HG03280 (cell line): ENCODE measurements at regions not wholly inside any gene's neighbourhood (a gene's known extent, or its start where the extent isn't known, plus 50 kb on each side); places are given as distances from the start of the nearest gene placed in this dataset.

ENCODE experiments used
- ATAC-seq: cut with Tn5 transposase; IDR thresholded peaks from one replicate; pipeline ENCODE4 v1.9.1; 2021; ENCODE audit warnings: mild to moderate bottlenecking, moderate library complexity; ENCODE audit not compliant: unreplicated experiment

GRCh38 chr1:29785137-29785527, 548.8 kb downstream of the PTPRU start:
- no peak for ATAC-seq

- no peak for ATAC-seq
Observed at GRCh38 chr1:29784276-29785136, 548.2 kb downstream of the PTPRU start.

DNA sequence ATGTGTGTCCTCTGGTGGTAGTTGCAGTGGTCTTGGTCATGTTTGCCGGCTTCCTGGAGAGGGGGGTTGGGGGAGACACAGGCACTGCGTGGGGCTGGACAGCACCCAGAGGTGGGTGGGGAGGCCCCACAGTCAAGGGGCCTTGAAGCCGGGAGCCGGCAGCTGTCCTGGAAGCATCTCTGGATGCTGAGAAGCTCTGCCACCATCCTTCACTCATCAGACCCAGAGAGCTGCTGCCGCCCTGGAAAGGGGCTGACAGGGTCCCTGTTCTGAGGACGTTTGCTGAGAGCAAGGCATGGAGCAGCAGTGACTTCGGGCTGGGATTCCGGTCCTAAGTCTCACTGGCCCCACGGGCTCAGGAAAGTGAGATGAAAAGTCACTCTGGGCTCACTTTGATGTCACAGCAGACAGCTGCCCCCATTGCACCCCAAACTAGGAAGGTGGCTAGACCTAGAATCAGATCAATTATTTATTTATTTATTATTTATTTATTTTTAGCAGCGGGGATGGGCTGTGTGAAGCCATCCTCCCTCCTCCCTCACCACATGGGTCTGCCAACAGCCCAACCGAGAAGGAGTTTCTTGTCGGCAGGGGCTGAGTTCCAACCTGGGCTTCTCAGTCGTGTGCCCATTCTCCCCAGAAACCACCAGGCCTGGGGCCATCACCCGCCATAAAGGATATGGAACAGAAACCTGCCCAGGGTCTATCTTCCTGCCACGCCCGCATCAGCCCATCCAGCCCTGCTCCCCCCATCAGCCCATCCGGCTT, 547.4 kb downstream of the PTPRU start:
- ATAC-seq, result no peak

GRCh38 chr1:29782846-29783507, 546.7 kb downstream of the PTPRU start:
- no peak for ATAC-seq

- no peak for ATAC-seq
Observed at GRCh38 chr1:29779146-29779545, 542.8 kb downstream of the PTPRU start.

GRCh38 chr1:29777522-29777921, 541.2 kb downstream of the PTPRU start:
- no peak for ATAC-seq

DNA sequence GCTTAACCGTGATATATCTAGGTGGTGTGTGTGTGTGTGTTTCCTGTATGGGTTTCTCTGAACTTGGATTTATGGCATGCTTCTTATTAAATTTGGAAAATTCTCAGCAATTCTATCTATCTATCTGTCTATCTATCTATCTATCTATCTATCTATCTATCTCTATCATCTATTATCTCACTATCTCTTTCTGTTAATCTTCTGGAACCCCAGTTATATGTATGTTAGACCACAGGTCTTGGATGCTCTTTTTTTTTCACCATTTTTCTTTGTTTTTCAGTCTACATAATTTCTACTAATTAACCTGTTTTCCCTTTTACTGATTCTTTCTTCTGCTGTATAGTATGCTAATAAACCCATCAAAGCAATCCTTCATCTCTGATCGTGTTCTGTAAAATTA, 538.0 kb downstream of the PTPRU start:
- no peak for ATAC-seq

GRCh38 chr1:29772584-29773100, 536.3 kb downstream of the PTPRU start:
- ATAC-seq, result no peak

DNA sequence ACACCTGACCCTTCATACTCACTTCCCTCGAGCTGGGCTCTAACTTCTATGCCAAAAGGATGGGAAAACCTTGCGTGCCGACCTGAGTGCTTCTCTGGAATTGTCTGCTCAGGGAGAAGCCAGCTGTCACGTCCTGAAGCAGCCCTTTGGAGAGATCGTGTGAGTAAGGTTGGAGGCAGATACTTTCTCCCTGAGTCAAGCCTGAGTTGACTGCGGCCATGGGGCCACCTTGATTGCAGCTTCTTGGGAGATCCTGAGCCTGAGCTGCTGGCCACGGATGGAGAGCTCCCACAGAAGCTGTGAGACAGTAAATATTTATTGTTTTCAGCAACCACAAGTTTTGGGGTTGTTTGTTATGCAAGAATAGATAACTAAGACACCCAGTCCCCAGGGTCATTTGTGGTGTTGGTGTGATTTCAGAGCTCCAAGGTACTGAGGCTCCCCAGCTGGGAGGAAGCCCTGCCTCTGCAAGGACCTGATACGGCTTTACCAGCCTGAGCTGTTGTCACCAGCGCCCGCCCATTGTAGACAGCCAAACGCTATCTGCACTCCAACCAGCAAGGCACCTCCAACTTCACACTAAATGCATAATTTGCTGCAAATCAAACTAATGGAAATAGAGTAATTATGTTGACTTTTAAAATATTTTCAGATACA, 531.6 kb downstream of the PTPRU start:
- no peak for ATAC-seq

DNA sequence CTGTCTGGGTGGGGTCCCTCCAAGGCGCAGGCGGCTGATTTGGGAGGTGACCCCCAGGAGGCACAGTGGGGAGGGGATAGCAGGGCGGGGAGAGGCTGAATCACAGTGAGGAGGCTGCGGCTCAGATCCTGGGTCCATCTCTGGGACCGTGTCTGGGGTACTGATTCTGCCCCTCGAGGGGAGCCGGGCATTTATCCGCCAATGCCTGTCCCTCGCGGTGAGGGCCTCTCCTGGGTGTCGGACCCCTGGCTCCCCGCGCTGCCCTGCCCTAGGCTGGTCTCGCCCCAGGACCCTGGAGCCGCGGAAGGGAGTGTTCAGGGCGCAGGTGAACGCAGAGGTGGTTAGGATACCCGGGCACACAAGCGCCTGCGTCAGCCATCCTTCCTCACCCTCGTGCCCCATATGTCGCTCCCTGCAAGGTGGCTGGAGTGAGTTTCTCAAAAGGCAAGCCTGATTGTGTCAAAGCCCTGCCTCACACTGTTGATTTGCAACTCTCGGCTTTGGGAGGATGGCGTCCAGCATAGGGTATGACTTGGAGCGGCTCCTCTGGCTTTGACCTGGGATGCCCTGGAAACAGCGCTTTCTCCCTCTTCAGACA, 530.9 kb downstream of the PTPRU start:
- ATAC-seq, result no peak

DNA sequence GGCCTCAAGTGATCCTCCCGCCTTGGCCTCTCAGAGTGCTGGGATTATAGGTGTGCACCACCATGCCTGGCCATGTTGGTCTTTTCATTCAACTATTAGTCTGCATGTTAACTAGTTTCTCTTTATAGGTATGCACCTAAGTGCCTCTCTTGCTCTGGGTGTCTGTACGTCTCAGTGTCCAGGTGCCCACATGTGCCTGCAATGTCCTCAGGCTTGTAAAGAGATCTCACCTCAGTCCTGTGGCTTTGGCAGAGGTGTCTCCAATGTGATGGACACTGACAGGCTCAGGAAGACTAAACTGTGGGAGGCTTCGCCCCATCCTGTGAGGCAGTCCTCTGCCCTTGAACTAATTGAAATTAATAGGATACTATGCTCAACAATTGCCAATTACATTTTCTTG, 526.3 kb downstream of the PTPRU start:
- no peak for ATAC-seq

DNA sequence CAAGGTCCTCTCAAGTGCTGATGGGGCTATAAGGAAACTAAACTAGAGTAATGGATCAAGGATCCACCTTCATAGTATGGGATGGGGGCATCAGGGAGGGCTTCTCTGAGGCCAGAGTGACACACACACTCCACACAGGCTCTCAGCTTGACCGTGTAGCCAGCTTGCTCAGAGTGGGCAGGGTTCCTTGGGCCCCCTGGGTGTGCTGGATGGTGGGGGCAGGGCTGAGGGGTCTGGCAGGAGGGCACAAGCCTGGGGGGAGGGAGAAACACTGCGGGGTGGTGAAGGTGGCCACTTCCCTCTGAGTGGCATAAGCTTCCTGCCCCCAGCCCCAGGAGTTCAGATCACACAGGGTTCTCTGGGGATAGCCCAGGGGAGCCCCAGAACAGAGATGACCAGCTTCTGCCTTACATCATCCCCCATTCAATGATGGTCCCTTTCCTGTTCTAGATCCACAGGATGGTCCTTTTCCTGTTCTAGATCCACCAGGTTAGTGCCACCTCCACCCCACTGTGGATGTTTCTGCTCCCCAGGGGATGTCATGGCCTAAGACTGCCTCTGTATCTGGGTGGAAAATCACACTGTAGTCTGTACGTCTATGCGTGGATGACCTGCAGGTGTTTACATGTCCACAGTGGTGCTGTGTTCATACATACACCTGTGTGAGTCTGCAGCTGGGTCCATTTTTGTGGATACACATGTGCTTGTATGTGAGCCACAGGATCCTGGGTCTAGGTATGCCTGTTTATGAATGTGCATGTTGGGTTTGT, 525.0 kb downstream of the PTPRU start:
- no peak for ATAC-seq

DNA sequence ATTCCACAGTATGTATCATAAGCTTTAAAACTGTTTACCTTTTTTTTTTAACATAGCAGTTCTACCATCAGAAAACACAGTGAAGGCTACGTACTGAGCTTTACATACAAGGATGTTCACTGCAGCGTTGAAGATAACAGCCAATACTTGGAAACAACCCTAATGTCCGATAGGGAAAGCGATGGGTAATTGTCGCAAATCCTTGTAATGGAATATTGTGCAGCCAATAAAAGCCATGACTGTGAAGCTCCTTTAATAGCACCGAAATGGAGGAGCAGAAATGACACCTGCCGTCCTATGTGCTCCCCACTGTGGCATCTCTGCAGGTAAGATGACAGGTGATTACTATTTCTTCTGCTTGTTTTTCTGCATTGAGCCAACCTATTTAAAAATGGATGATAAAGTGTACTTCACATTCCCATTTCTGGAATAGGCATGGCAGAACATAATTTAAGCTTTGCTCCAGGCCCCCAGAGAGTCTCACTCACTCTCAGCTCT, 523.8 kb downstream of the PTPRU start:
- ATAC-seq, result no peak

DNA sequence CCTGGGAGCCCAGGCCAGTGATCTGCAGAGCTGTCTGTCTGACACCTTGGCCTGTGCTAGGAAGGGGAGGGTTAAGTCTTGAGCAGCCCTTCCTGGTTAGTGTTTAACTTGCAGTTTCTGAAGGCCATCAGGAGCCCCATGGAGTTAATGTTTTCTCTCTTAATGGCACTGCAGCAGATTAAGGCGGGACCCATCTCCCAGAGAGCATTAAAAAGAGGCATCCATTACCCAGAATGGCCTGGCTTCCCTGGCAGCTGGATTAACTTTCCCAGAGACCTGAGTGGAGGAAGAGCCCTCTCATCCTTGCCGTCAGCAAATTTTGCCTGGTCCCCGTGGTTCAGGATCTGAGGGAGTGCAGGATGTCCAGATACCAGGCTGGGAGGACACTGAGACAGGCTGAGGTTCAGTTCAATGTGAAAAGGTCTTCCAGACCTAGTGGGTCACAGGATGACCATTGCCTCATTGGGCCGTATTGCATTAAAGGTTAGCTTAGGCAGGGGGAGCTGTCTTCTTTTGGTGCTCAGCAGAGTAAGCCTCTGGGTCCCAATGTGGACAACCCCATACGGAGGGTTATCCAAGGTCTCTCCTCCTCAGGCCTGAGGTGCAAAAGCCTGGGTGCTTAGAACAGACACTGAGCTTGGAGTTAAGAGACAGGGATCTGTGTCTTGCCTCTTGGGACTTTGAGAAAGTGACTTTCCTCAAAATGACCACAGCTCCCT, 522.6 kb downstream of the PTPRU start:
- ATAC-seq, result no peak

- ATAC-seq, result no peak
Observed at GRCh38 chr1:29757866-29758780, 521.8 kb downstream of the PTPRU start.

- no peak for ATAC-seq
Observed at GRCh38 chr1:29756901-29757725, 520.8 kb downstream of the PTPRU start.

DNA sequence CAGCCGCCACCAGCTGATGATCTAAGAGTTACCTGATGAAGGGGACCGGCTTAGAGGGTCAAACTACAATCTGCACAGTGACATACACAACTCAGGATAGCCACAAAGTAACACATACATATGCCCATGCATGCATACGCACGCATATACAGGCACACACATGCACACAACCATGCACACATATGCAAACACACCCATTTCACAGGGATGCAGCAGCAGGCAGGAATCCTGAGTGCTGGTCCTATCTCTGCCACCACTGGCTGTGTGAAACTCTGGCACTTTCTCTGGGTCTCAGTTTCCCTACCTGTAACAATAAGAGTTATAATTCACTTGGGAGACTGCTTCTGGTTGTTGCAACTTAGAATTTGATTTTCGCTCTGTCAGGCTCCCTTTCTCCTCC, 520.2 kb downstream of the PTPRU start:
- no peak for ATAC-seq
